ENCODE measurements at regions not wholly inside any gene's neighbourhood (a gene's known extent, or its start where the extent isn't known, plus 50 kb on each side); places are given as distances from the start of the nearest gene placed in this dataset.

- TF ChIP-seq, protein P1, sequence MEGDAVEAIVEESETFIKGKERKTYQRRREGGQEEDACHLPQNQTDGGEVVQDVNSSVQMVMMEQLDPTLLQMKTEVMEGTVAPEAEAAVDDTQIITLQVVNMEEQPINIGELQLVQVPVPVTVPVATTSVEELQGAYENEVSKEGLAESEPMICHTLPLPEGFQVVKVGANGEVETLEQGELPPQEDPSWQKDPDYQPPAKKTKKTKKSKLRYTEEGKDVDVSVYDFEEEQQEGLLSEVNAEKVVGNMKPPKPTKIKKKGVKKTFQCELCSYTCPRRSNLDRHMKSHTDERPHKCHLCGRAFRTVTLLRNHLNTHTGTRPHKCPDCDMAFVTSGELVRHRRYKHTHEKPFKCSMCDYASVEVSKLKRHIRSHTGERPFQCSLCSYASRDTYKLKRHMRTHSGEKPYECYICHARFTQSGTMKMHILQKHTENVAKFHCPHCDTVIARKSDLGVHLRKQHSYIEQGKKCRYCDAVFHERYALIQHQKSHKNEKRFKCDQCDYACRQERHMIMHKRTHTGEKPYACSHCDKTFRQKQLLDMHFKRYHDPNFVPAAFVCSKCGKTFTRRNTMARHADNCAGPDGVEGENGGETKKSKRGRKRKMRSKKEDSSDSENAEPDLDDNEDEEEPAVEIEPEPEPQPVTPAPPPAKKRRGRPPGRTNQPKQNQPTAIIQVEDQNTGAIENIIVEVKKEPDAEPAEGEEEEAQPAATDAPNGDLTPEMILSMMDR (conservative IDR thresholded peaks at IDR 0.05; ENCODE audit: low read length), result no peak
- TF ChIP-seq EZH2phosphoT487 (IDR thresholded peaks at IDR 0.05; ENCODE audit: borderline replicate concordance), result no peak
Observed at GRCh38 chr17:79464318-79465010, 146.4 kb downstream of the RBFOX3 start.
